Endothelial cell of umbilical vein (primary cell): ENCODE measurements at regions not wholly inside any gene's neighbourhood (a gene's known extent, or its start where the extent isn't known, plus 50 kb on each side); places are given as distances from the start of the nearest gene placed in this dataset.

Source experiments
- BruUV-seq: library from RNA; stranded (reverse); fragments of 400-500 nt; replicated peaks from 2 replicates; lab custom pipeline; 2021; lab: Mats Ljungman, UMichigan
- CTCF ChIA-PET: fragments of 300-600, 350-600 bp; sonication (Branson Sonifier 250); formaldehyde crosslinking; loops from one replicate; lab custom pipeline; 2021; ENCODE audit warnings: antibody characterized with exemption, inconsistent platforms; lab: Charles Lee
- POLR2A ChIA-PET: fragments of 300-600, 350-600 bp; sonication (Branson Sonifier 250); formaldehyde crosslinking; loops from one replicate; lab custom pipeline; 2021; ENCODE audit warnings: antibody characterized with exemption, inconsistent platforms; lab: Charles Lee
- DNase-seq: peaks from one replicate; pipeline ENCODE4 v3.0.0-alpha.2; 2011; ENCODE audit warnings: low read depth, low spot score
- FAIRE-seq: peaks from 2 replicates; lab custom pipeline; 2011; peaks lifted over from hg19 to GRCh38; lab: Jason Lieb, UNC
- H2AFZ ChIP-seq: 2 replicates; pipeline ENCODE4 v1.6.0; 2012; ENCODE audit warnings: low read depth, low read length, control low read depth, inconsistent platforms
- H3K27ac ChIP-seq: 2 replicates; pipeline ENCODE4 v1.5.1; 2011; ENCODE audit warnings: low read depth, mild to moderate bottlenecking, control low read depth, low read length, moderate library complexity; ENCODE audit not compliant: insufficient read depth
- H3K27me3 ChIP-seq, 2 experiments: 2 replicates each; pipeline versions ENCODE4 v1.6.0 to v1.6.1; 2011; ENCODE audit warnings: low read length in 2 of 2, mixed read lengths in 1 of 2; ENCODE audit not compliant: control insufficient read depth in 2 of 2, insufficient read depth in 2 of 2
- H3K36me3 ChIP-seq, 2 experiments: 2 replicates in 1 of 2; 3 replicates in 1 of 2; pipeline ENCODE4 v1.5.1; 2011; ENCODE audit warnings: low read length in 2 of 2, mild to moderate bottlenecking in 1 of 2, moderate library complexity in 1 of 2; ENCODE audit not compliant: control insufficient read depth in 2 of 2, insufficient read depth in 2 of 2; ENCODE audit errors: extremely low read depth in 1 of 2
- H3K4me1 ChIP-seq: 3 replicates; pipeline ENCODE4 v1.5.1; 2011; ENCODE audit warnings: mild to moderate bottlenecking, low read length; ENCODE audit not compliant: control insufficient read depth, insufficient read depth; ENCODE audit errors: extremely low read depth
- H3K4me2 ChIP-seq: 2 replicates; pipeline ENCODE4 v1.6.1; 2011; ENCODE audit warnings: low read length, control low read depth, mixed read lengths; ENCODE audit not compliant: insufficient read depth
- H3K4me3 ChIP-seq, 3 experiments: fragments of 200-600 bp in 1 of 3; sonication (generic), shearing (Covaris generic) in 1 of 3; replicated peaks in 1 of 3; 2 replicates each; pipeline ENCODE4 v1.5.1; 2011 to 2016; ENCODE audit warnings: control low read depth in 3 of 3, low read length in 3 of 3, mild to moderate bottlenecking in 2 of 3, inconsistent platforms in 1 of 3, low read depth in 1 of 3, moderate library complexity in 1 of 3; ENCODE audit not compliant: insufficient read depth in 1 of 3
- H3K79me2 ChIP-seq: 2 replicates; pipeline ENCODE4 v1.6.0; 2012; ENCODE audit warnings: low read length, inconsistent platforms; ENCODE audit not compliant: control insufficient read depth, insufficient read depth
- H3K9ac ChIP-seq: replicated peaks from 2 replicates; pipeline ENCODE3; 2011; ENCODE audit warnings: low read length, control low read depth; ENCODE audit not compliant: insufficient read depth; ENCODE audit errors: extremely low read depth
- H3K9me1 ChIP-seq: replicated peaks from 3 replicates; pipeline ENCODE4 v1.6.0; 2011; ENCODE audit warnings: mild to moderate bottlenecking, low read length; ENCODE audit not compliant: control insufficient read depth, insufficient read depth; ENCODE audit errors: extremely low read depth
- H3K9me3 ChIP-seq: replicated peaks from 2 replicates; pipeline ENCODE4 v1.5.1; 2012; ENCODE audit warnings: low read length, inconsistent platforms; ENCODE audit not compliant: control insufficient read depth, insufficient read depth
- H4K20me1 ChIP-seq: replicated peaks from 2 replicates; pipeline ENCODE3; 2011; ENCODE audit warnings: mild to moderate bottlenecking, low read length; ENCODE audit not compliant: control insufficient read depth, insufficient read depth; ENCODE audit errors: extremely low read depth
- EZH2 ChIP-seq: IDR thresholded peaks from 2 replicates; pipeline ENCODE4 v1.6.1; 2012; ENCODE audit warnings: borderline replicate concordance, low read depth, mild to moderate bottlenecking, moderate library complexity, low read length, inconsistent platforms; ENCODE audit not compliant: severe bottlenecking
- FOS ChIP-seq: IDR thresholded peaks from 2 replicates; pipeline ENCODE4 v1.6.1; 2011; ENCODE audit warnings: mild to moderate bottlenecking, low read length, moderate library complexity, borderline replicate concordance; ENCODE audit not compliant: insufficient read depth
- GATA2 ChIP-seq: IDR thresholded peaks from 2 replicates; pipeline ENCODE4 v1.7.0; 2011; ENCODE audit warnings: low read depth, mild to moderate bottlenecking, moderate library complexity, mixed read lengths, low read length; ENCODE audit not compliant: insufficient read length, insufficient read depth
- JUN ChIP-seq: IDR thresholded peaks from 2 replicates; pipeline ENCODE4 v1.6.1; 2011; ENCODE audit warnings: borderline replicate concordance, low read depth; ENCODE audit not compliant: insufficient read length, insufficient read depth
- MYC ChIP-seq: IDR thresholded peaks from one replicate; pipeline ENCODE4 v1.6.1; 2011; ENCODE audit warnings: mild to moderate bottlenecking, low read depth, low read length
- POLR2A ChIP-seq: IDR thresholded peaks from 2 replicates; pipeline ENCODE4 v1.6.1; 2012; ENCODE audit warnings: low read depth, mild to moderate bottlenecking, control low read depth, low read length
- POLR2AphosphoS5 ChIP-seq: IDR thresholded peaks from 2 replicates; pipeline ENCODE4 v1.6.1; 2012; ENCODE audit warnings: low read depth, mild to moderate bottlenecking, control low read depth, low read length, moderate library complexity; ENCODE audit not compliant: insufficient read depth
- dilution Hi-C: fragments of 300-500 bp; cut with MboI; formaldehyde crosslinking; loops from one replicate; pipeline ENCODE4 v1.15.0; 2019; ENCODE audit warnings: low sequenced_read_pairs; ENCODE audit not compliant: extremely low pct_ligation_motif_present
- intact Hi-C: fragments of 100-400 bp; cut with micrococcal nuclease; formaldehyde crosslinking; loops from one replicate; pipeline ENCODE4 v1.10.0; 2022
- TF ChIP-seq, protein P1 (sequence below), 2 donors: IDR thresholded peaks; 1 replicate in 1 of 2; 2 replicates in 1 of 2; pipeline ENCODE4 v1.5.1; 2011; ENCODE audit warnings: low read length in 2 of 2, mild to moderate bottlenecking in 2 of 2, moderate library complexity in 2 of 2, control low read depth in 1 of 2, inconsistent platforms in 1 of 2, low read depth in 1 of 2; ENCODE audit not compliant: insufficient read depth in 1 of 2; ENCODE audit errors: extremely low read depth in 1 of 2

DNA sequence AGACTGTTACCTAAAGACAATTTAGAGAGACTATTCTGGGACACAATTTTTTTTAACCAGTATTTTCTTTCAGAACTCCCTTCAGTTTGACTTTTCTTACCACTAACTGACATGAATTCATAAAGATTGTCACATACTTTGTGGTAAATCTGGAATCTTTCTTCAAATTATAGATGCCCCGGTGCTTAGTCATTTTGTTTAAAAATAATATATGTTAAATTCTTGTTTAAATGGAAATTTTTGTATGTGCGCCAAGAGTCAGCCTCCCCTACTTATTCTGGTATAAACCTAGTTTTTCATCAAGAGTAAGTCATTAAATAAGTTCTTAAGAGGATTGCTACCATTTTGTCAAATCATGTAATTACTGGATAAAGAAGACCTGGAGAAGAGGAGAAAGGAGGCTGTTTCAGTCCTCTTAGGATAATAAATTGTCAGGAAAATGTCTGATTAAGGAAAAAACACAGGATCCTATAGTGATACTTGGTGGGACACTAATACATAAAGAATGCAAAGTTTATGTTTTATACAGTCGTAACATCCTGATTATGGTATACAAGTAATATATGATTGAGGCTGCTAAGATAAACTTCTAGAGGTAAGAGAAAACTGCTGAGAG is 424.4 kb downstream of the PMP22 start:
- H3K79me2 ChIP-seq = no peaks in the 10 kb centered on the region
- dilution Hi-C loops = no loop called here
- no peaks in the 10 kb centered on the region for H3K4me1 ChIP-seq
- no peak overlapping the region for H3K27ac ChIP-seq
- H3K9me3 ChIP-seq = peaks cover 5% of the 10 kb centered on the region
- TF ChIP-seq POLR2AphosphoS5 (no peak), EZH2 (no peak), MYC (no peak), FOS (no peak), POLR2A (no peak), JUN (no peak), GATA2 (no peak)
- TF ChIP-seq, protein P1, sequence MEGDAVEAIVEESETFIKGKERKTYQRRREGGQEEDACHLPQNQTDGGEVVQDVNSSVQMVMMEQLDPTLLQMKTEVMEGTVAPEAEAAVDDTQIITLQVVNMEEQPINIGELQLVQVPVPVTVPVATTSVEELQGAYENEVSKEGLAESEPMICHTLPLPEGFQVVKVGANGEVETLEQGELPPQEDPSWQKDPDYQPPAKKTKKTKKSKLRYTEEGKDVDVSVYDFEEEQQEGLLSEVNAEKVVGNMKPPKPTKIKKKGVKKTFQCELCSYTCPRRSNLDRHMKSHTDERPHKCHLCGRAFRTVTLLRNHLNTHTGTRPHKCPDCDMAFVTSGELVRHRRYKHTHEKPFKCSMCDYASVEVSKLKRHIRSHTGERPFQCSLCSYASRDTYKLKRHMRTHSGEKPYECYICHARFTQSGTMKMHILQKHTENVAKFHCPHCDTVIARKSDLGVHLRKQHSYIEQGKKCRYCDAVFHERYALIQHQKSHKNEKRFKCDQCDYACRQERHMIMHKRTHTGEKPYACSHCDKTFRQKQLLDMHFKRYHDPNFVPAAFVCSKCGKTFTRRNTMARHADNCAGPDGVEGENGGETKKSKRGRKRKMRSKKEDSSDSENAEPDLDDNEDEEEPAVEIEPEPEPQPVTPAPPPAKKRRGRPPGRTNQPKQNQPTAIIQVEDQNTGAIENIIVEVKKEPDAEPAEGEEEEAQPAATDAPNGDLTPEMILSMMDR (IDR thresholded peaks at IDR 0.05; ENCODE audit: extremely low read depth in 1 of 2, insufficient read depth in 1 of 2, low read depth in 1 of 2, low read length in 2 of 2) = no peak
- CTCF ChIA-PET = no interaction called here
- FAIRE-seq = no peak
- no peak overlapping the region for H3K4me3 ChIP-seq
- H3K36me3 ChIP-seq = no peaks in the 10 kb centered on the region
- intact Hi-C loops = no loop called here
- POLR2A ChIA-PET = no interaction called here
- H2AFZ ChIP-seq = no peak overlapping the region
- H3K9me1 ChIP-seq = no peaks in the 10 kb centered on the region
- H3K27me3 ChIP-seq = no peaks in the 10 kb centered on the region
- H4K20me1 ChIP-seq = no peaks in the 10 kb centered on the region
- no peak overlapping the region for H3K4me2 ChIP-seq
- H3K9ac ChIP-seq = no peak overlapping the region
- BruUV-seq = no TSS peak
- DNase-seq = no peak
